Neural cell (in vitro differentiated cells): ENCODE measurements at regions not wholly inside any gene's neighbourhood (a gene's known extent, or its start where the extent isn't known, plus 50 kb on each side); places are given as distances from the start of the nearest gene placed in this dataset.

Experiments
- CTCF ChIP-seq: fragments of 450-650 bp; IDR thresholded peaks from 2 replicates; pipeline ENCODE4 v1.5.1; 2014; ENCODE audit warnings: antibody characterized with exemption, mild to moderate bottlenecking, moderate library complexity; ENCODE audit not compliant: poor library complexity, severe bottlenecking
- EP300 ChIP-seq: fragments of 450-650 bp; conservative IDR thresholded peaks from 2 replicates; pipeline ENCODE4 v1.6.1; 2014; ENCODE audit warnings: antibody characterized with exemption, mild to moderate bottlenecking, moderate library complexity; ENCODE audit not compliant: poor library complexity, severe bottlenecking
- EZH2 ChIP-seq: fragments of 200-600, 300-800 bp; shearing (Covaris generic), sonication (generic); IDR thresholded peaks from 2 replicates; pipeline ENCODE4 v1.6.1; 2014; ENCODE audit warnings: antibody characterized with exemption, low read length, borderline replicate concordance, mild to moderate bottlenecking; ENCODE audit not compliant: insufficient read depth, poor library complexity, severe bottlenecking
- POLR2AphosphoS5 ChIP-seq: IDR thresholded peaks from 2 replicates; pipeline ENCODE4 v1.6.1; 2012
- RAD21 ChIP-seq: fragments of 450-650 bp; conservative IDR thresholded peaks from 2 replicates; pipeline ENCODE4 v1.6.1; 2014; ENCODE audit warnings: antibody characterized with exemption, mild to moderate bottlenecking, moderate library complexity

- TF ChIP-seq CTCF (no peak), EP300 (no peak), RAD21 (no peak), POLR2AphosphoS5 (no peak), EZH2 (no peak)
Measured at GRCh38 chr22:27087051-27087450, 429.7 kb downstream of the MIAT start.
